22Rv1 (cell line): ENCODE measurements at regions not wholly inside any gene's neighbourhood (a gene's known extent, or its start where the extent isn't known, plus 50 kb on each side); places are given as distances from the start of the nearest gene placed in this dataset.

Experiments
- H3K27ac ChIP-seq: fragments of 450-650 bp; 2 replicates; pipeline ENCODE4 v1.5.1; 2017
- CTCF ChIP-seq: fragments of 450-650 bp; IDR thresholded peaks from 2 replicates; pipeline ENCODE4 v1.5.1; 2017; ENCODE audit warnings: mild to moderate bottlenecking
- ZFX ChIP-seq: fragments of 450-650 bp; IDR thresholded peaks from 2 replicates; pipeline ENCODE4 v1.6.1; 2017; ENCODE audit warnings: antibody characterized with exemption, borderline replicate concordance

GRCh38 chr2:38180754-38181153 lies 104.8 kb upstream of the CYP1B1 start:
- no peak for TF ChIP-seq CTCF
- no peak for TF ChIP-seq ZFX
- no peak overlapping the region for H3K27ac ChIP-seq

GRCh38 chr2:38178556-38179419 lies 102.8 kb upstream of the CYP1B1 start:
- TF ChIP-seq CTCF (no peak), ZFX (no peak)
- H3K27ac ChIP-seq, result no peak overlapping the region

- no peak overlapping the region for H3K27ac ChIP-seq
- no peak for TF ChIP-seq ZFX
- TF ChIP-seq CTCF, result no peak
Observed at GRCh38 chr2:38178119-38178518, 102.2 kb upstream of the CYP1B1 start.

- no peak overlapping the region for H3K27ac ChIP-seq
- TF ChIP-seq CTCF (no peak), ZFX (no peak)
Observed at GRCh38 chr2:38176619-38177021, 100.7 kb upstream of the CYP1B1 start.

- TF ChIP-seq ZFX (no peak), CTCF (no peak)
- H3K27ac ChIP-seq, result no peak overlapping the region
Observed at GRCh38 chr2:38174646-38175423, 98.9 kb upstream of the CYP1B1 start.

GRCh38 chr2:38174131-38174530 lies 98.2 kb upstream of the CYP1B1 start:
- TF ChIP-seq CTCF, result no peak
- TF ChIP-seq ZFX, result no peak

GRCh38 chr2:38173683-38174082 lies 97.7 kb upstream of the CYP1B1 start:
- H3K27ac ChIP-seq, result no peak overlapping the region
- TF ChIP-seq CTCF, result no peak
- no peak for TF ChIP-seq ZFX

More at GRCh38 chr2:38174131-38174530, 98.2 kb upstream of the CYP1B1 start:
- no peak overlapping the region for H3K27ac ChIP-seq
